ENCODE measurements at regions not wholly inside any gene's neighbourhood (a gene's known extent, or its start where the extent isn't known, plus 50 kb on each side); places are given as distances from the start of the nearest gene placed in this dataset.

DNA sequence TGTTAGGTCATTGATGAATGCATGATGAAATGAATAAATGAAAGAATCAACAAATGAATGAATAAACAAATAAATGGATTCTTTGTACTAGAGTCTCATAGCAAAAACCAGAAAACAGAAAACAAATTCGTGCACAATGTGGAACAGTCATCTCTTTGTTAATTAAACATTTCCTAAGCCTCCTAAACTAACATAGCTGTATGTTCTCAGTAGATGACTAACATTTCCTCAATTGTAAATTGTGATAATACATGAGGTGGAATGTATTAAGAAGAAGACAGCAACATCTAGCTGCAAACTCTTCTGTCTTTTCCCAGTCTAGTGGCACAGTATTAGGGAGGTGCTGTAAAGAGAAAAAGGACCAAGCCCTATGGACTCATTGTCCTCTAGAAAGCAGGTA lies 1021.0 kb downstream of the MCTP2 start:
- DNase-seq (ENCODE audit: low read depth) = no peak

GRCh38 chr15:95254263-95254662 lies 1022.9 kb downstream of the MCTP2 start:
- no peak for DNase-seq (ENCODE audit: low read depth)

GRCh38 chr15:95259513-95259912 lies 1028.2 kb downstream of the MCTP2 start:
- DNase-seq (ENCODE audit: low read depth) = no peak

DNA sequence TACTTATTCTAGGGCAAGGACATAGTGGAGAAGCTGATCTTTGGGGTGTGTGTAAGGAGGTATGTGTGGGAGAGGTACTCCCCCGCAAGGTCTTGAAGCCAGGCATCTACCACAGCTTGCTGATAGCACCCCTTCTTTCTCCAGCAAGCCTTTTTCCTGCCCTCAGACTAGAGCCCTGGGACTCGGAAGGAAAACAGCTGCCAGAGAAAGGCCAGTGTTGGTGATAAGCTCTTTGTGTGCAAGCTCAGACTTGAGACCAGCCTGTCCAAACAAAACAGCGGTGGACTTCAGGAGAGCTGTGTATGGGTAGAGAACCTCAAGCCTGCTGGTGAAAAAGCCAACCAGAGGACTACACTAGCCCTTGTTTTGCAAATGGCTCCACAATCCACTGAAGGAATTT lies 1028.6 kb downstream of the MCTP2 start:
- DNase-seq (ENCODE audit: low read depth) = no peak

DNA sequence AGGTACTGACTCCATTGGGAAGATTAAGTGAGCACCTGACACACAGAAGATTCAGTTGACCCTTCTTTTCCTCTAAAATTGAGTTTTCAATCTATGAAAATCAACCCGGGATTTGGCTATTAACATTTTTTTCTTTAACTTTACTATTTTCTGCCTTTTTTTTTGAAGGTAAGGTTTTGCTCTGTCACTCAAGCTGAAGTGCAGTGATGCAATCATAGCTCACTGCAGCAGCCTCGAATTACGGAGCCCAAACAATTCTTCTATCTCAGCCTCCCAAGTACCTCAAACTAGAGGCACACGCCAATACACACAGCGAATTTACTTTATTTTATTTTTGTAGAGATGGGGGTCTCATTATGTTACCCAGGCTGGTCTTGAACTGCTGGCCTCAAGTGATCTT lies 1029.5 kb downstream of the MCTP2 start:
- no peak for DNase-seq (ENCODE audit: low read depth)

DNA sequence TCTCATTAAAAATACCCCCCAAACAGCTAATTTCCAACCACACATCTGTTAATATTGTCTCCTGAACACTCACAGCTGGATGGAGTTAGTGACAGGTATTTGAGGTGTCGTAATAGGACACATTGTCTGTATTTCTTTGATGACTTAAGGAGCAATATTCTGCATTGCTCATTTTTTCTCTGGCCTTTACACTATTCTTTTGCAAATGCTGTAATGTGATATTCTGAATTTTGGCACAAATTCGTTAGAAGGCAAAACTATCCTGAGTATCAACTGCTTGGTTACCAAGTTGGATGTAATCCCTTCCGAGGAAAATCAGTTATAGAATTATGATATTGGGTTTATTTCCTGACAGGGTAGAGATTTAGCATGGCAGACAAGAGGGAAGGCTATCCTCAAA lies 1030.2 kb downstream of the MCTP2 start:
- DNase-seq (ENCODE audit: low read depth) = no peak

GRCh38 chr15:95261968-95262367 lies 1030.6 kb downstream of the MCTP2 start:
- no peak for DNase-seq (ENCODE audit: low read depth)

DNA sequence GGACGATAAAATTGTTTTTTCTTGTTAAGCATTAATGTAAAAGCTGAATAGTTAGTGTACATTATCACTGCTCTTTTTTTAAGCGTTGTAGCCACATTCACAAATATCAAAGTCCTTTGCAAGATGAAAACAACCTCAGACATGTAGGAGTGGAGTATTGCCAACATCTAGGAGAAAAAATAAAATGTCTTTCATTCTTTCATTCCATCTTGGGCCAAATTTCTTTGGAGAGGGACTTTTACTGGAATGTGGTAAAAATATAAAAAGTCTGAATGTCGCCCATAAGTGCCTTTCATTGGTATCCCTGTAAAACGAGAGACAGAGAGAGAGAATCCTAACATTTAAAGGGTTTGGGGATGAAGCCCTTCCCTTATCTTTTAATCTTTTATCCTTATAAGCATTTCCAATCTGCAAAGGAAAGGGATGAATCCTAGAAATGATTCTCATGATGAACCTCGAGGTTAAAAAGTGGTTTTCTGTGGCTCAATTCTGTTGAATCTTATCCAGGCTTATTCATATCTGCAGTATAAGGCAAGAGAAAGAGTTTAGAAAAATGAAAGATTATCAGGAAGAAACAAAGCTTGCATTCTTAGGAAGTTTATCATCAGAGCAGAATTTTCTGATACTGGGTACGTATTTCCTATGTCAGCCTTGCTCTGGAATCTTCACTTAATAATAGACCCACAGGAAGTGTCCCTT lies 1031.7 kb downstream of the MCTP2 start:
- DNase-seq (ENCODE audit: low read depth) = no peak

DNA sequence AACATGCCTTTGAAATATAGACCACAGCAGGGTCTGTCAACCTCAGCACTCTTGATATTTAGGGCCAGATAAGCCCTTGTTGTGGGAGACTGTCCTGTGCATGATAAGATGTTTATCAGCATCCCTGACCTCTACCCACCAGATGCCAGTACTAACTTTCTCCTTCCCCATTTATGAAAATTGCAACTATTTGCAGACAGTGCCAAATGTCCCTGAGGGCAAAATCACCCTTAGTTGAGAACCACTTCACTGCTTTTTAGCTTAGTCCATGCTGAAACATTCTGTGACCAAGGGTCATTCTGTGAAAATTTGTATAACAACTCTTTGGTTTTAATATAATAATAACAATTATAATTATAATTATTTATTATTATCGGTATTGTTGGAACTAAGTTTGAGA lies 1032.4 kb downstream of the MCTP2 start:
- DNase-seq (ENCODE audit: low read depth) = no peak

DNA sequence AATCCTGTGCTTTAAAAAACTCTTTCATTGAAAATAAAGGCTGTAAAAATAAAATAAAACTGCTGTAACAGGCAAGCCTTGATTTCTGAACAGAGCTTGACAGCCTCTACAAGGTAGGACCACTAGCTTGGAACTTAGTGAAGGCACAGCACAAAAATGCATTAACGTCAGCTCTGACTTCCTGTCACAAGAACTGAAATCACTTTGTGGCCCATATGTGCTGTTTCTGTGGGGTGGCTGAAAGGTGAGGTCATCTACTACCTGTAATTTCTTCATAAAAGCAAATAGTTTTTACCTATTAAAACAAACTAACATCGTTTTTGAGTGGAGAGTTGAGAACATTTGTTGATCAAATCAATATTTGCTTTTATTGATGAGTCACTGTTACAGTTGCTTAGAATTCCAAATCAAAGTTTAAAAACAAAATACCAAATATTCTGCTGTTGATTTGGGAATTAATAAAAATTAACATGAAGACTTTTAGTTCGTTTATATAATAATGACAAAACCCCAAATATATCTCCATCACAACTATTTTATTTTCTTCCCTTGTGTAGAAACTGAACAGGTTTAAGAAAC lies 1034.1 kb downstream of the MCTP2 start:
- no peak for DNase-seq (ENCODE audit: low read depth)

- no peak for DNase-seq (ENCODE audit: low read depth)
These were observed 1035.2 kb downstream of the MCTP2 start for GRCh38 chr15:95266451-95267061.

DNA sequence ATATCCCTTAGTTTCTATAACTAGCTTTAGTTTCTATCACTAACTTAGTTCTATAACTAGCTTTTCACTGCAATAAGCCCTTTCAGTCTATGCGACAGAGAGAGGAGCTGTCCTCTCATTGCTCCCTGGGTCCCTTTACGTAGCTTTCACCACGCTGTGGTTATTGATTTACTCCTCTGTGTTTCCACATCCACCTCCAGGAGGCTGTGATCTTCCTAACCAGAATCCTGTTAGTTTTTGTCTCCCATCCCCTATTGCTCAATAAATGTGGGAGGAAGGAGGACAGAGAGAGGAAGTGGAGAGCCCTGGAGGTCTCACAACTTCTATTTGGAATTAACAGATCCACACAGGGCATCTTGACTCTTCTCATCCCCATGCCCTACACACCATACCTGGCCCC lies 1036.1 kb downstream of the MCTP2 start:
- DNase-seq (ENCODE audit: low read depth) = no peak

DNA sequence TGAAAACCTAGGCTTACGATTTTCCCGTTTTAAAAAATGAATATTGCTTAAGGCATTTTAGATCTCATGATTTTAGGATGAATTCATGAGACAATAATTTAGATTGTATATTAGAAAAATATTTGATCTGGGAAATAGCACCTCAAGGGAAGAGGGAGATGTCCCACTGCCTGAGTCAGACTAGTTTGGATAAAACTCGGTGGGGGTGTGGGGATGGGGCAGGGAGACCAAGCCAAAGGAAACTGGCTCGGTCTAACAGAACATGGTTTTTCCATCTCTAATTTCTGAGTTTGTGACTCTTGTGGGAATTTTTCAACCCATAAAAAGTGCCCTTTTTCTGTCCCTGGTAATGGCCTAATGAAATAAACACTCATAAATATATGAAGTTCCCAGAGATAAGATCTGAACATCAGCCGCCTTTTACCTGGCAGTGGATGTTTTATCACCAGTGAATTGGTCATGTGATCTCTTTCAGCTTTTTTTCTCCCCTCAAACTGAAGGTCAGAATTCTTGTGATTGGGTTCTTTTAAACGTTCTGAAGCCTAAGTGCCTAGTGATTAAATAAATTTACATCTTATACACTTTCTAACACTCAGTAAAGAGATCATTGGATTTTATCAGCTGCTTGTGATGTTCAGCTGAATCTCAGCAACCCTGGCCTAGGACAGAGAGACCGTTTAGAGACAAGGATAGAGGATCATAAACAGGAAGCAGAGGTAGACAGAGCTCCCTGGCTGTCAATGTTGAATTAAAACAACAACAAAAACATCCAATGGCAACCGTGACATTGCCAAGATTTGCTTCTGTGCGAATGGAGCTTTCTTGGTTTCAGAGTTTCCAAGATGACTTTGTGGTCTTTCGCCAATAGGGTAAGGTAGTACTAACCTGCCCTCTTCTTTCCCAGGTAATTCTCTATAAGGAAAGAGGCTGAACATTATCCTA lies 1038.2 kb downstream of the MCTP2 start:
- no peak for DNase-seq (ENCODE audit: low read depth)

DNA sequence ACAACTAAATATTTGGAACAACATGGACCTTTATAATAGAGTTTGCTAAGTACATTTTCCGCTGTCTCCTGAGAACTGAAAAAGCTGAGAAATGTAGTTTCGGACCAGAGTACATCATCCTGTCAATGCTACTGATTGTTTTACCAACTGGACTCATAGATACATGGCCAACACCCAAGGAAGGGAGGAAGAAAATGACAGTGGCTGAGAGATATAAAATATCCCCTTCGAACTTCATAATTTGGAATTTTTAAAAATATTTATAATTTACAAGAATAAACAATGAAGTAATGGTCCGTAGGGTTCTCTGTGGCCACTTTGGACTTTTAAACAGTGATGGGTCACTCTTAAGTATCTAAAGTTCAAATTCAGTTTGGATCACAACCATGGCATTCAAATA lies 1042.7 kb downstream of the MCTP2 start:
- no peak for DNase-seq (ENCODE audit: low read depth)

DNA sequence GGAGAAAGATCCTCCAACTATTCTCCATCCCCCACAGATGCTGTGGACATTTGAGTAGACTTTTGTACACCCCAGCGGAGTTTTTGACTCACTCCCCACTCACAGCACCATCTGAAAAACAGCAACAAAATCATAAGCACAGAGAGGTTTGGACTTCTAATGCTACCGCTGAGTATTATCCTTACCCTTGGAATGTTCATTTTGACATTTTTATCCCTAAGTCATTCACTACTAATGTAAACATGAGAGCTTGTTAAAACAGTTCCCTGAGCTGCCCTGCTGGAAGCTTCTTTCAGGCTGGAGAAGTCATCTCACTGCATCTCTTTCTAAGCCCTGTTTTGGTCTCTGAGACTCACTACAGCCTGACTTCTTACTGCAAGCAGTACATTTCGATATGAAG lies 1045.9 kb downstream of the MCTP2 start:
- peak; percentile 57 for DNase-seq (ENCODE audit: low read depth)

GRCh38 chr15:95278532-95279245 lies 1047.3 kb downstream of the MCTP2 start:
- DNase-seq (ENCODE audit: low read depth) = no peak

- no peak for DNase-seq (ENCODE audit: low read depth)
These were observed 1048.1 kb downstream of the MCTP2 start for GRCh38 chr15:95279277-95280019.

DNA sequence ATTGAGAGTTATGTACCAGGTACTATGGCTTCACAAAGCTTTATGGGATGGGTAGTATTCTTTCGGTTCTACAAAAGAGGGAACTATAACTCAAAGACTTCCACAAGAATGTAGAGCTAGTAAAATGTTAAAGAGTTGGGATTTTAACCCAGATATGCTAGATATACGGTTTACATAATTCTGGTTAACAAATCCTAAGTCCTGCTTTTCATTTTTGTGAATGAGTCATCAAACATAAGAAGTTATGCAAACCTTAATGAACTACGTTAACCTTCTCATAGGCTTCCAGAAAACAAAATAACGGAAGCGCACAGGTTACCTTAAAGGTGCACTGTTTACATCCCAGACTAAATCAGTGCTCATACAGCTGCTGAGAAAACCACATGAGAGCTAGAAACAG lies 1049.3 kb downstream of the MCTP2 start:
- no peak for DNase-seq (ENCODE audit: low read depth)

DNA sequence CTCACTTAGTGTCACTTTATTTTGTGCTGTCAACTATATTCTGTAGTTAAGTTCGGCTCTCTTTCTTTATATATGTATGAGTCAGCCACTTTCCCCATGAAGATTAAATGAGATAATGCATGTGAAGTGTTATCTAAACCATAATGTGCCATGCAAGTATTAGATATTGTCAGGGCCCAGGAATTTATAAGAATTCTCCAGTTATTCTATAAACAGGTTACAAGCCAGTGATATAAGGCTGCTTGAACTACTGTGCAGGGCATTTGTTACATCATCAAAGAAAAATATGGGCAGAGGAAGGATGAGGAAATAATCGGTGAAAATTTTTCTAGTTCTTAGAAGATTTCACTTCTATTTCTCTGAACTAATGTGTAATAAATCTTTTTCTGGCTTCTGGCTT lies 1049.0 kb upstream of the NR2F2 start:
- DNase-seq (ENCODE audit: low read depth) = no peak

DNA sequence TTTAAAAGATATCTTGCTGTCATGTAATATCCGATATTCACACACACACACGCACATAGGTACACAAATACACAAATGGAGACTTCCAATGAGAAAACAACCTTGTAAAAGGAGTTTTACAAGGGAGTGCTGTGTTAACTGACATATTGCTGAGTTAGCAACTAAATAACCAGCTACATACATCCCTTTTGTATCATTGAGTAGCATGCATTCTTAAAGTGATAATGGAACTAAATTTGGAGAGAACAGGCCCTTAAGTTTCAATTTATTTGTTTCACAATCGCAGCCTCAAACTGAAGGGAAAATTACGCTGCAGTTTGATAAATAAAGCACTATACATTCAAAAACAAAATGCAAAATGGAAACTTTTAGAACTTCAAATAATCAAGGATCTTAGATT lies 1046.0 kb upstream of the NR2F2 start:
- no peak for DNase-seq (ENCODE audit: low read depth)

DNA sequence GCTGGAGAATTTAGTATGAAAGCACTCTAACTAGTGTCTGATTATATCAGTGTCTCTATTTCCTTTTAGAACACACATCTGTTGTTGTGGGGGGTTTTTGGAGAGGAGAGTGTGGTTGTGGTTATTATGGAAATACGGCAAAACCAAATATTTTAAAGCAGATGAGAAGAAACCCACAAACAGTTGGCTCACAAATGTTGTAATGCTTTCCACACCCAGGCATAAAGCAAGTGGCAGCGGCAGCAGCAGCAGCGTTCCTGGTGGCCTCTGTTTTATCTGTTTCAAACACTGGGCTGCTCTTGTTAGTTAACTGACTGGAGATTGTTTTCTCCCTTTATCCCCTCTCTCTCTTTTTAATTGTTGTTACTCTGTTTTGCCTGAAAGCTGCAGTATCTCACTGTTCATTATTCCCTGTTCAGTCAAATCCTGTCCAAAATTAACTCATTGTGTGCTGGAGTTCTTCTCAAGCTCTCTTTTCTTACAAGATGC lies 1045.5 kb upstream of the NR2F2 start:
- peak; percentile 48 for DNase-seq (ENCODE audit: low read depth)
